Right atrium auricular region (tissue), 2 donors: ENCODE measurements at regions not wholly inside any gene's neighbourhood (a gene's known extent, or its start where the extent isn't known, plus 50 kb on each side); places are given as distances from the start of the nearest gene placed in this dataset.

ENCODE experiments used
- DNase-seq: peaks from one replicate; pipeline ENCODE4 v3.0.0-alpha.2; 2019; ENCODE audit warnings: low spot score
- H3K27ac ChIP-seq, 2 donors: fragments of 200-600 bp; sonication (generic); 1 replicate in 1 of 2; 2 replicates in 1 of 2; pipeline ENCODE4 v1.5.1; 2016 to 2019
- H3K27me3 ChIP-seq, 2 donors: fragments of 200-600 bp; sonication (generic); one replicate each; pipeline versions ENCODE4 v1.5.1 to v1.6.0; 2017 to 2019
- H3K36me3 ChIP-seq: fragments of 200-600 bp; sonication (generic); one replicate; pipeline ENCODE4 v1.5.1; 2016
- H3K4me1 ChIP-seq, 2 donors: fragments of 200-600 bp; sonication (generic); one replicate each; pipeline versions ENCODE4 v1.5.1 to v1.6.0; 2017 to 2019
- H3K4me3 ChIP-seq, 2 donors: fragments of 200-600 bp; sonication (generic); 1 replicate in 1 of 2; 2 replicates in 1 of 2; pipeline ENCODE4 v1.5.1; 2017 to 2019; ENCODE audit warnings: mild to moderate bottlenecking in 1 of 2, moderate library complexity in 1 of 2
- H3K9me3 ChIP-seq, 2 donors: fragments of 200-600 bp; sonication (generic); one replicate each; pipeline ENCODE4 v1.5.1; 2019
- CTCF ChIP-seq, 2 donors: fragments of 200-600 bp; sonication (generic); IDR thresholded peaks; one replicate each; pipeline ENCODE4 v1.5.1; 2019; ENCODE audit warnings: antibody characterized with exemption in 2 of 2

DNA sequence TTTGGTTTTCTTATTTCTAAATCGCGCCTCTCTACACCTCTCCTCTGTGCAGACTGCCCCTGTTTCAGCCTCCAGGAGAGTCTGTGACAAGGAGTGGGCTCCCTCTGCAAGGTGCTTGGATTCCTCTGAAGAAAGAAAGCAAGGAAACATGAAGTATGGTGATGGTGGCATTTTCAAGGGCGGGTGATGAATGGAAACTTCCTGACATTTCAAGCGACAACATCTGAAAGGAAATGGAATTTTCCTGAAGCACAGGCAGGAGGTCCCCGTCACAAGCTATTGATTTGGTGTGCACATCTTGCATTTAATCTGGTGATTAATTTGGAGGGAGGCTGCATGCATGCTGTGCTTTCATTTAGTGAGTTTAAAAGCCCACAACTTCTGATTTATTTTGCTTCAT lies 164.6 kb upstream of the FGGY start:
- no peak for TF ChIP-seq CTCF (IDR thresholded peaks at IDR 0.05)
- no peaks in the 10 kb centered on the region for H3K9me3 ChIP-seq
- no peaks in the 10 kb centered on the region for H3K27me3 ChIP-seq
- no peak overlapping the region for H3K27ac ChIP-seq
- no peak overlapping the region for H3K4me3 ChIP-seq
- no peak for DNase-seq
- no peaks in the 10 kb centered on the region for H3K36me3 ChIP-seq
- peaks cover 0 to under 1% of the 10 kb centered on the region in 2 donors for H3K4me1 ChIP-seq

GRCh38 chr1:59133997-59134396 lies 162.9 kb upstream of the FGGY start:
- Histone ChIP-seq H3K27me3 (no peaks in the 10 kb centered on the region), H3K27ac (no peak overlapping the region), H3K36me3 (no peaks in the 10 kb centered on the region), H3K4me3 (no peak overlapping the region), H3K4me1 (peaks cover 0 to 17% of the 10 kb centered on the region in 2 donors), H3K9me3 (no peaks in the 10 kb centered on the region)
- no peak for TF ChIP-seq CTCF (IDR thresholded peaks at IDR 0.05)
- DNase-seq = no peak

- Histone ChIP-seq H3K4me3 (no peak overlapping the region), H3K9me3 (no peaks in the 10 kb centered on the region), H3K36me3 (no peaks in the 10 kb centered on the region), H3K27ac (no peak overlapping the region), H3K27me3 (no peaks in the 10 kb centered on the region), H3K4me1 (peaks cover 0 to 34% of the 10 kb centered on the region in 2 donors)
- DNase-seq = no peak
- TF ChIP-seq CTCF (IDR thresholded peaks at IDR 0.05) = no peak
Measured at GRCh38 chr1:59135761-59136255, 161.1 kb upstream of the FGGY start.

DNA sequence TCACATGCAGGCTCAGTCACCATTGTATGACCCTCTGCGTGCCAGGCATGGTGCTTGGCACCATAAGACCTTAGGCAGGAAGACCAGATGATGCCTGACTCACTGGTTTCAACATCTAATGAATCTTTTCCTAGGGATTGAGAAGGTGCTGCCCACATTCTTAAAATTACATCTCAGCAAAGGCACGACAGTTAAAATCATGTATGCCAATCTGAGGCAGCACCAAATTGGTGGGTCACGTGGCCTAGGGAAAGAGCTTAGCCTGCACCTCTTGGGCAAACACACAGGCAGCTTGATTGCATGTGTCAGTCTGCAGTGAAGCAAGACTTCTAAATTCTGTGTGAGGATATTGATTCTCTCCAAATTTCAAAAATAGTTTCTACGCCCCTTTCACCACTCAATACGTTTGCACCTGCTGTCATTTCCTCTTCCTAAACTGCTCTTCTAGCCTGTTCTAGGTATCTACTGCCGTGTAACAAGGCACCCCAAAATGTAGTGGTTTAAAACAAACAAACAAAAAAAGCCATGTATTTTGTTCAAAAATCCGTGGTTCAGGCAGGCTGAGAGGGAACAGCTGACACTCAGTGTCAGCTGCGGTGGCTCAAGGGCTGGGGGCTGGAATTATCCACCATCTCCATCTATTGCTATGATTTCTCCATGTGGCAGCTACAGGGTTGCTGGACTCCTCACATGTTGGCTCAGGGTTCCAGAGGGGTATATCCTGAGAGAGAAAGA lies 160.2 kb upstream of the FGGY start:
- no peaks in the 10 kb centered on the region for H3K36me3 ChIP-seq
- no peak for TF ChIP-seq CTCF (IDR thresholded peaks at IDR 0.05)
- no peaks in the 10 kb centered on the region for H3K9me3 ChIP-seq
- H3K4me3 ChIP-seq = no peak overlapping the region
- H3K27me3 ChIP-seq = no peaks in the 10 kb centered on the region
- H3K4me1 ChIP-seq = peaks cover 0 to 43% of the 10 kb centered on the region in 2 donors
- no peak for DNase-seq
- no peak overlapping the region for H3K27ac ChIP-seq

DNA sequence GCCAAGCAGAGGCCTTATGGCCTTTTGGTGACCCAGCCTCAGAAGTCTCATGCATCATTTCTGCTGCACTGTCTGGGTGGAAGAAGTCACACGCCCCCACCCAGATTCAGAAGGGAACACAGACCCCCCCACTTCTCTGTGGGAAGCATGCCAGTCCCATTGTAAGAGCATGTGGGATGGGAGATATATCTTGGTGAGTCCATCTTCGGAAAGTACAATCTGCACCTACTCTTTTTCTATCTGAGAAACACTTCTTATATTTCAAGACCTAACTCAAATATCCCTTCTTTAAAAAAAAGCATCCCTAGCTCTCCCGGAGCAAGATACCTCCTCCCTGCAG lies 159.6 kb upstream of the FGGY start:
- Histone ChIP-seq H3K27ac (no peak overlapping the region), H3K4me3 (no peak overlapping the region), H3K27me3 (no peaks in the 10 kb centered on the region), H3K4me1 (peaks cover 0 to 49% of the 10 kb centered on the region in 2 donors), H3K36me3 (no peaks in the 10 kb centered on the region), H3K9me3 (no peaks in the 10 kb centered on the region)
- DNase-seq = no peak
- no peak for TF ChIP-seq CTCF (IDR thresholded peaks at IDR 0.05)

- H3K36me3 ChIP-seq = no peaks in the 10 kb centered on the region
- no peak overlapping the region for H3K4me3 ChIP-seq
- H3K4me1 ChIP-seq = peaks cover 0 to 56% of the 10 kb centered on the region in 2 donors
- no peak for DNase-seq
- H3K27ac ChIP-seq = no peak overlapping the region
- no peaks in the 10 kb centered on the region for H3K9me3 ChIP-seq
- H3K27me3 ChIP-seq = no peaks in the 10 kb centered on the region
- no peak for TF ChIP-seq CTCF (IDR thresholded peaks at IDR 0.05)
Measured at GRCh38 chr1:59137968-59138367, 158.9 kb upstream of the FGGY start.
